Left ventricle myocardium superior (tissue), 1 donor: ENCODE measurements at regions not wholly inside any gene's neighbourhood (a gene's known extent, or its start where the extent isn't known, plus 50 kb on each side); places are given as distances from the start of the nearest gene placed in this dataset.
A peak's percentile ranks its signal among the peaks of the same experiment; 100 is the strongest.

Experiments
- ATAC-seq: fragments of 200-7000 bp; cut with Tn5 transposase; one replicate; pipeline ENCODE4 v1.9.1; 2020; ENCODE audit warnings: mild to moderate bottlenecking, moderate library complexity
- DNase-seq: peaks from one replicate; pipeline ENCODE4 v3.0.0-alpha.2; 2020
- intact Hi-C: fragments of 100-400 bp; cut with micrococcal nuclease; formaldehyde crosslinking; loops from one replicate; pipeline ENCODE4 v1.11.0; 2022
- donor health status: DM: no; HTN: yes; CAD: no; lungs with severe emphysema.

DNA sequence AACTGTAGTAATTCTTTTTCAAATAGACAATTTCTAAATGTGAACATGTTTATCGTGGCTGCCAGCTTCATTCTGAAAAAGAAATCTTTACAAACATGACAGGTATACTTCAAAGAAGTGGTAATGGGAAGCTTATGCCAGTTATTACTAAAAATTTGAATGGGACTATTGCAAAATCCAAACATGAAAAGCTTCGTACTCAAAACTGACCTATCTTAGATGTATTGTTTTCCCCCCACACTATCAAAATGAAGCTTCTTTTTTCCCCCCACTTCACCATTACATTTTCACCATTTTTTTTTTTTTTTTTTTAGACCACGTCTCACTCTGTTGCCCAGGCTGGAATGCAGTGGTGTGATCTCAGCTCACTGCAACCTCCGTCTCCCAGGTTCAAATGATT lies 50.4 kb upstream of the SERTAD2 start:
- DNase-seq: no peak
- intact Hi-C loops: no loop called here

GRCh38 chr2:64704996-64705395 lies 51.3 kb upstream of the SERTAD2 start:
- intact Hi-C loops: no loop called here
- ATAC-seq: no peak
- DNase-seq: no peak

More for the DNA sequence above, 50.4 kb upstream of the SERTAD2 start:
- no peak for ATAC-seq

DNA sequence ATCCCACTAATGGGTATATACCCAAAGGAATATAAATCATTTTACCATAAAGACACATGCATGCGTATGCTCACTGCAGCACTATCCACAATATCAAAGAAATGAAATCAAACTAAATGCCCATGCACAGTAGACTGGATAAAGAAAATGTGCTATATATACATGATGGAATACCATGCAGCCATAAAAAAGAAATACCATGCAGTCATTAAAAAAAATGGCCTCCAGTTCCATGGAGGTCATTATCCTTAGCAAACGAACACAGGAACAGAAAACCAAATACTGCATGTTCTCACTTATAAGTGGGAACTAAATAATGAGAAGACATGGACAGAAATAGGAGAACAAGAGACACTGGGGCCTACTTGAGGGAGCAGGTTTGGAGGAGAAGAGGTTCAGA lies 53.6 kb upstream of the SERTAD2 start:
- ATAC-seq (no peak), DNase-seq (no peak)
- intact Hi-C loops: no loop called here

GRCh38 chr2:64708829-64709228 lies 55.1 kb upstream of the SERTAD2 start:
- ATAC-seq: no peak
- intact Hi-C loops: no loop called here
- DNase-seq: no peak

DNA sequence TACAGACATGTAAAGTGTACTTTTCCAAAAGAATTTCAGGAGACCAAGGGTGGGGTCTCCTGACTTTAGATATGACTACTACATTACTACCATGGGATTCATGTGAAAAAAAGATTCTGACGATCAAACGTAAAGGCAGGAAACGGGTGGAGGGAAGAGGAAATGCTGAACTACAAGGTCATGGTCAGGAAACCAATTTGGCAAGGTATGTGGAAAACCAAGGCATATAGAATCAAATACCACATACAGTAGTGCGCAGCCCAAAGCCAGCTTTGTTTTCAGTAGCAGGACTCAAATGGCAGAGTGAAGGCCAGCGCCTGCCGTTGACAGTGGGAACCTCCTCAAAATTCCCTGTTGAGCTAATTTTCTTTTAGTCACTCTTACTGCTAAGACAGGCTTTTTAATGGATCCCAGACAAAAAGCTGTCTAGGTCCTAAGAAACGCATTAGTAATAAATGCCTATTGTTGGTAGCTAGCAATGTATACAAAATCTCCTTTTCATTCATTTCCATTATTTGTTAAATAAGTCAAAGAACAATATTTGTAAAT lies 57.6 kb upstream of the SERTAD2 start:
- intact Hi-C loops: no loop called here
- no peak for ATAC-seq
- DNase-seq: no peak

DNA sequence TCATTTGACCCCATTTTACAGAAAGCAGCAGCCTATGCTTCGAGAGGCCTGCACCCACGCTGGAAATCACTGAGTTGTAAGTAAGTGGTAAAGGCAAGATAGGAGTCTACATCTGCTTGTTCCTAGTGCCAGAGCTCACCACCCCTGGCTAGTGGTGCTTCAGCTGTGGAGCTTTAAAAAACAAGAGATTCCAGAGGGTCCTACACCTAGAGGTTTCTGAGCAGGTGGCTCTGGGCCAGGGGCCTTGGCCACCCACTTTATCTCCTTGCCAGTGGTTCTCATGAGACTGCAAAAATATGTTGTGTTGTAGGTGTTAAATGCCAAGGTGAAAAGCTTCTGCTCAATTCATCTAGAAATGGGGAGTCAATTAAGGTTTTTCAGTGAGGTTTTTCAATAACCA lies 60.0 kb upstream of the SERTAD2 start:
- no peak for ATAC-seq
- intact Hi-C loops: no loop called here
- no peak for DNase-seq

GRCh38 chr2:64716569-64716968 lies 62.9 kb upstream of the SERTAD2 start:
- no peak for ATAC-seq
- DNase-seq: no peak
- intact Hi-C loops: no loop called here

DNA sequence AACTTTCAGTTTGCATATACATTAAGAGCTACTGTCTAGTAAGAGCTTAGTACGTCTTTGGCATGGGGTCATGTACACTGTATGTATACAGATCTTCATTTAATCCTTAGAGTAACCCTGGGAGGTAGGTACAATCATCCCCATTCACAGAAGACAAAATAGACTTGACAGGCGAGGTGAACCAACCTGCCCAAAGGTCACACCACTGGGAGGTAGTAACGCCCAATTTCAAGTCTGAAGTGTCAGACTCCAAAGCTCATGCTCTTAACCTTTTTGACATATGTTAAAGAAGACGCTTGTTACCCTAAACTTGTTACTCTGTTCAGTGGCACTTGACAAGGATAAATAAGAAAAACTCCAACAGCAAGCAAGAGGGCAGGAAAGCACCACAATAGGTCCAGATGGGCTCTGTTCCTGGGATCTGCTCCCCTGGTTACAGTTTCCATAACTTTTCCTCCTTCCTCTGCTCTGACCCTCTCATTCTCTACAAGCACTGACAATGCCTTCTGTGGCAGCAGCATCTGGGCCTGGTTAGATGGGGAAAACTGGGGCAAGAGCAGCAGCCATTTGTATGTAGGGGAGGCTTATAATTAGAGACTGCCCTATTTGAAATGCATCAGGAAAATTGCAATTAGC lies 64.7 kb upstream of the SERTAD2 start:
- intact Hi-C loops: no loop called here
- ATAC-seq (no peak), DNase-seq (no peak)

- DNase-seq (no peak), ATAC-seq (no peak)
- intact Hi-C loops: no loop called here
Measured at GRCh38 chr2:64720535-64721319, 67.0 kb upstream of the SERTAD2 start.

DNA sequence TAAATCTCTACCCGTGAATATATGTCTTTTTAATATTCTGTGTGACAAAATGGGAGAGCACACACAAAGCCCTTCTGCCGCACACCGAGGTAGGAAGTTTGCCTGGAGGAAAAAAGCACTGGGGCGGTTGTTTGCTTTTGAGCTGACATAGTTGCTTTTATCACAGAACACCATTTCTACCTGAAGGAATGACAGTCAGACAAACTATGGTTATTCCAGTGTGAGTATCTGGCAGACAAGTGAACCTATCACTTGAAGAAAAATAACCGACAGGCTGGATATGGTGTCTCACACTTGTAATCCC lies 67.6 kb upstream of the SERTAD2 start:
- ATAC-seq: no peak
- intact Hi-C loops: no loop called here
- no peak for DNase-seq

- ATAC-seq (no peak), DNase-seq (no peak)
- intact Hi-C loops: no loop called here
Measured at GRCh38 chr2:64722291-64723044, 68.8 kb upstream of the SERTAD2 start.

DNA sequence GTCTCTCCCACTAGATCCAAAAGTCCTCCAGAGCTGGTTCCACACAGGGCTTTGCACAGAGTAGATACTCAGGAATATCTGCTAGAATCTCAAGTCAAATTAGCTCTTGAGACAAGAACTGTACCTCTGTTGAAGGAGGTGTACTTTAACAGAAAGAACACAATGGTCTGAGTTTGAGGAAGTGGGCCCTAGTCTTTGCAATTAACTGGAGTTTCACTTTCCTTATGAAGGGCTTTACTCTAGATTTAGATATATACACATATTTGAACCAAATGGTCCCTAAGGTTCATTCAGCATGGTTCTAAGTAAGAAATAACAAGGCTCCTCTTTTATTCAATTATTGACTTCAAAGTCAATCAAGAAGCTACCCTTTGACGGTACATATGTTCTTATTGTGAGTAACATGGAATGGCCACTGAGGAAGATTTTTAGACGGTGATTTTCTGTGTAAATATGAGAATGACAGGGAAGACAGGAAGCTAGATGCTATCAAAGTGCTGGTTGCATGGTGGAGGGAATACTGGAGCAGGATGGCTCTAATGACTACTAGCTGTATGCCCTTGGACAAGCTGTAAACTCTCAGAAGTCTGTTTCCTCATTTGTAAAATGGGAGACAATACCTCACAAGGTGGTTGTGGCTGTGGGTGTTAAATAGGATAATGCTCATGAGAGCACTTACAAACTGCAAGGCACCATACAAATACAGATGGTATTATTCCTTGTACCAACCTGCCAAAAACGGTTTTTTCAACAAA lies 73.5 kb upstream of the SERTAD2 start:
- intact Hi-C loops: no loop called here
- peak; percentile 35 for ATAC-seq
- DNase-seq: no peak

GRCh38 chr2:64727843-64728463 lies 74.2 kb upstream of the SERTAD2 start:
- ATAC-seq: no peak
- no peak for DNase-seq
- intact Hi-C loops: no loop called here

DNA sequence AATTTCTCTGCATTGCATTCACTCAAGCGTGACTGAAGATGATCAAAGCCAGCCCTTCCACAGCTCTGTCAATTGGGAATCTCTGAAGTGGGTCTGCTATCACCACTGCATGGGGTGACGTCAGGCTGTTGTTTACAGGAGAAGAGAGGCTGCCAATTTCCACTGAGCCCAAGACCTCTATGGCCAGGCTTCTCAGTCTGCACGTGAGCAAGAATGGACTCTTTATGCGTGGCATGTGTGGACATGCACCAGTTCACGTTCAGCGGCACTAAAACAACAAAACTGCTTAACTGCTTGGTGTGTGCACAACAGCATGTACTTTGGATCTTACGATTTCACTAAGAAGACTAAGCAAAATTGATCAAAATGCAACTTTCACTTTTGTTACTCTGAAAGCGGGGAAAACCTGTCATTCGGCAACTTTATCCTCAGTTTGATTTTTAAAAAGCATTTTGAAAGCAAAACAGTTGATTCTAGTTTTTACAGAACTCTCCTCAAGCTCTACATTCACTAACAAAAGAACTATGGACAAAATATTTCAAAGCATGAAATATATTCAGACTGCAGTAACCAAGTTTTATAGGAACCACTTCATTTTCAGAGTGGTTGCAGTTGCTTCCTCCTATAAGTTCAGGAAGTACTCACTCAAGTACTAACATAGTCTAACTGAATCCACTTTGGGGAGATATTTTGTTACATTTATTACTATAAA lies 77.0 kb upstream of the SERTAD2 start:
- ATAC-seq (peak; percentile 93), DNase-seq (peak; percentile 46)
- intact Hi-C loops: no loop called here

- ATAC-seq: no peak
- DNase-seq: no peak
- intact Hi-C loops: no loop called here
Measured at GRCh38 chr2:64731263-64731643, 77.5 kb upstream of the SERTAD2 start.

GRCh38 chr2:64731746-64732145 lies 78.0 kb upstream of the SERTAD2 start:
- no peak for DNase-seq
- intact Hi-C loops: no loop called here

GRCh38 chr2:64732146-64732545 lies 78.4 kb upstream of the SERTAD2 start:
- DNase-seq: no peak
- intact Hi-C loops: no loop called here
- ATAC-seq: no peak

More at GRCh38 chr2:64731746-64732145, 78.0 kb upstream of the SERTAD2 start:
- ATAC-seq: peak; percentile 47

DNA sequence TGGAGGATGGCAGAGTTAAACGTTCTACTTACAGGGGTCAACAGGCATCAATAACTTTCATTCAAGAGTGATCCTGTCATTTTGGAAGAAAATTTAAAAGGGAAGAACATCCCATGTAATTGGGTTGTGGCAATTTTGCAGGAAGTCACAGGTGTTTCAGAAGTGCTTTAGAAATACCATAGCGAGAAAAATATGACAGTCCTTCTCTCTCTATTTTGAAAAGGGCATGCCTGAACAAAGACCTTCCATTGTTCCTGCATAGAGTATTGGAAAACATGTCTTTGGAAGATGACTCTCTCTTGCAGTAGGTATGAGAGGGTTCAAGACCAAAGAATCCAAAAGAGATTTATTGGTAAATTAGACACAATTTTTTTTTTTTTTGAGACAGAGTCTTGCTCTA lies 81.8 kb upstream of the SERTAD2 start:
- intact Hi-C loops: no loop called here
- DNase-seq: no peak
- ATAC-seq: no peak

GRCh38 chr2:64737547-64737946 lies 83.8 kb upstream of the SERTAD2 start:
- intact Hi-C loops: no loop called here
- DNase-seq: no peak
- no peak for ATAC-seq
